Sigmoid colon (tissue), 6 donors: ENCODE measurements at regions not wholly inside any gene's neighbourhood (a gene's known extent, or its start where the extent isn't known, plus 50 kb on each side); places are given as distances from the start of the nearest gene placed in this dataset.

Experiments used
- DNase-seq: peaks from one replicate; pipeline ENCODE4 v3.0.0-alpha.2; 2019
- H3K27ac ChIP-seq, 4 donors: fragments of 200-600 bp; sonication (generic); one replicate each; pipeline ENCODE4 v1.5.1; 2016 to 2019; ENCODE audit warnings: mild to moderate bottlenecking in 1 of 4
- H3K27me3 ChIP-seq, 3 donors: fragments of 200-600 bp; sonication (generic); one replicate each; pipeline ENCODE4 v1.5.1; 2019; ENCODE audit warnings: mild to moderate bottlenecking in 1 of 3
- H3K36me3 ChIP-seq, 4 donors: fragments of 200-600 bp; sonication (generic); one replicate each; pipeline ENCODE4 v1.5.1; 2016 to 2019
- H3K4me1 ChIP-seq, 4 donors: fragments of 200-600 bp; sonication (generic); one replicate each; pipeline ENCODE4 v1.5.1; 2017 to 2019
- H3K4me3 ChIP-seq, 4 donors: fragments of 200-600 bp; sonication (generic); one replicate each; pipeline ENCODE4 v1.5.1; 2017 to 2019; ENCODE audit warnings: mild to moderate bottlenecking in 2 of 4, moderate library complexity in 1 of 4
- H3K9me3 ChIP-seq, 4 donors: fragments of 200-600 bp in 3 of 4; sonication (generic) in 3 of 4; one replicate each; pipeline versions ENCODE4 v1.5.1 to v1.6.1; 2013 to 2019
- EP300 ChIP-seq, 4 donors: sonication (generic); formaldehyde crosslinking; IDR thresholded peaks; one replicate each; pipeline ENCODE4 v1.6.1; 2017; ENCODE audit warnings: antibody characterized with exemption in 4 of 4
- POLR2A ChIP-seq, 2 donors: fragments of 450-650 bp; IDR thresholded peaks; one replicate each; pipeline ENCODE4 v1.6.1; 2016; ENCODE audit warnings: antibody characterized with exemption in 2 of 2, mild to moderate bottlenecking in 2 of 2, moderate library complexity in 2 of 2
- POLR2AphosphoS5 ChIP-seq, 4 donors: sonication (generic); formaldehyde crosslinking; IDR thresholded peaks; one replicate each; pipeline ENCODE4 v1.6.1; 2017; ENCODE audit warnings: antibody characterized with exemption in 4 of 4
- WGBS, 2 donors: extraction: QIAGEN DNeasy Blood & Tissue Kit; methylation state at CpG; one replicate each; pipeline ENCODE4 v1.1.7; 2013; 5-methylcytosine and 5-hydroxymethylcytosine counted together
- intact Hi-C: fragments of 100-400 bp; cut with DNase I; formaldehyde crosslinking; loops from one replicate; pipeline ENCODE4 v1.15.1; 2023
- TF ChIP-seq, protein P1 (sequence below), 4 experiments: fragments of 450-650 bp in 3 of 4; fragments of 200-600 bp in 1 of 4; IDR thresholded peaks; one replicate each; pipeline ENCODE4 v1.5.1; 2016 to 2019; ENCODE audit warnings: antibody characterized with exemption in 4 of 4, mild to moderate bottlenecking in 3 of 4, moderate library complexity in 2 of 4
- donor health status: healthy with polysubstance abuse.
- donor health status: healthy.

DNA sequence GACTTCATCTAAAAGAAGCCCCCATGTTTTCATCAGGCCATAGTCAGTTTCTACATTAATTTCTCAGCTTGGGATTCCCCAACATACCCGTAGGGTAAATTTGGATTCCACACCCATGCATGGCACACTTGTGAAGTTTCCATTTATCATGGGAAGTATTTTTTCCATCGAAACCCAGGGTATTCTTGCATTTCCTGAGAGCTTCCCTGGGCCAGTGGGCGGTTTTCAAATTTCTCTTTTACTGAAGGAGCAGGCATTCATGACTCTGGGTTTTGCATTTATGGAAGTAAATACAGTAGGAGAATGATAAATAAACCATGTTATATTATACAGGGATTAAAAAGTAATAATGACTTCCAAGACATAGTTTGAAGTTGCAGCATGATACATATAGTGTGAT is 93.0 kb upstream of the MAP3K1 start:
- TF ChIP-seq POLR2A (IDR thresholded peaks at IDR 0.05) (no peak), EP300 (IDR thresholded peaks at IDR 0.05) (no peak), POLR2AphosphoS5 (IDR thresholded peaks at IDR 0.05) (no peak)
- TF ChIP-seq, protein P1, sequence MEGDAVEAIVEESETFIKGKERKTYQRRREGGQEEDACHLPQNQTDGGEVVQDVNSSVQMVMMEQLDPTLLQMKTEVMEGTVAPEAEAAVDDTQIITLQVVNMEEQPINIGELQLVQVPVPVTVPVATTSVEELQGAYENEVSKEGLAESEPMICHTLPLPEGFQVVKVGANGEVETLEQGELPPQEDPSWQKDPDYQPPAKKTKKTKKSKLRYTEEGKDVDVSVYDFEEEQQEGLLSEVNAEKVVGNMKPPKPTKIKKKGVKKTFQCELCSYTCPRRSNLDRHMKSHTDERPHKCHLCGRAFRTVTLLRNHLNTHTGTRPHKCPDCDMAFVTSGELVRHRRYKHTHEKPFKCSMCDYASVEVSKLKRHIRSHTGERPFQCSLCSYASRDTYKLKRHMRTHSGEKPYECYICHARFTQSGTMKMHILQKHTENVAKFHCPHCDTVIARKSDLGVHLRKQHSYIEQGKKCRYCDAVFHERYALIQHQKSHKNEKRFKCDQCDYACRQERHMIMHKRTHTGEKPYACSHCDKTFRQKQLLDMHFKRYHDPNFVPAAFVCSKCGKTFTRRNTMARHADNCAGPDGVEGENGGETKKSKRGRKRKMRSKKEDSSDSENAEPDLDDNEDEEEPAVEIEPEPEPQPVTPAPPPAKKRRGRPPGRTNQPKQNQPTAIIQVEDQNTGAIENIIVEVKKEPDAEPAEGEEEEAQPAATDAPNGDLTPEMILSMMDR (IDR thresholded peaks at IDR 0.05): no peak

DNA sequence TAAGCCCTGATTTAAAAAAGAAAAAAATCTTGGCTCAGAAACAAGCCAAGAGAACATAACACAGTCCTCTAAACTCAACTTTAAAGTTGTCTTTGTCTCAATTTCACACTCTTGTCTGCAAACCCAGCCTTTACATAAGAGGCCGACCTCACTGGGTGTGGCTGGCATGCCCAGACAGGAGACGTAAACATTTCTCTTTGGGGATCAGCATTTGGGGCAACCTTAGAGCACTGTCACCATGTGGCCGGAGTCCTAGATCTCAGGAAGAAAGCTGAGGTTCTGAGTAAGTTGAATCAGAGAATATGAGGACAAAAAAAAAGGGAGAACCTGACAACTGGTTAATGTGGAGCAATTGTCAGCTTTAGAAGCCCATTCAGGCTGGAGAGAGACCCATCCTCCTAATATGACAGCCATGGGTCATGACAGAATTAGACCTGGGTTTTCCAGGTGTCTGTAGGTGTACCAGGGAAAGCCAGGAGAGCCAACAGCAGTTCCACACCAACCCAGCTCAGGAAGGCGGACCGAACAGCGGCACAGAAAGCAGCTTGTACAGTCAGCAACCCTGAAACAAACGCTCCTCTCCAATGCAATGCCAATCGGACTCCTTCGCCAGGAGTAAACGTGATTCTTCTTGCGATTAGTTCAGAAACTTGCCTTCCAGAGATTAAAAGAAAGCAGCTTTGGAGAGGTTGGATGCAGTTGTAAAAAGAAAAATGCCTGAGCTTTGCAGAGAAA is 97.9 kb upstream of the MAP3K1 start:
- Histone ChIP-seq H3K4me3 (no peak overlapping the region), H3K4me1 (no peaks in the 10 kb centered on the region), H3K27me3 (no peaks in the 10 kb centered on the region), H3K9me3 (no peaks in the 10 kb centered on the region), H3K27ac (no peak overlapping the region), H3K36me3 (no peaks in the 10 kb centered on the region)
- no peak for DNase-seq
- intact Hi-C loops: no loop called here
- TF ChIP-seq EP300 (IDR thresholded peaks at IDR 0.05) (no peak), POLR2AphosphoS5 (IDR thresholded peaks at IDR 0.05) (no peak), POLR2A (IDR thresholded peaks at IDR 0.05) (no peak)
- TF ChIP-seq, protein P1 (IDR thresholded peaks at IDR 0.05): no peak
- 78 to 84% methylated on average over 11 of the region's 11 CpGs for WGBS, 2 donors

More for the DNA sequence above, 93.0 kb upstream of the MAP3K1 start:
- intact Hi-C loops: no loop called here
- DNase-seq: no peak
- Histone ChIP-seq H3K36me3 (no peaks in the 10 kb centered on the region), H3K4me1 (no peaks in the 10 kb centered on the region), H3K4me3 (no peak overlapping the region), H3K9me3 (no peaks in the 10 kb centered on the region), H3K27me3 (no peaks in the 10 kb centered on the region), H3K27ac (no peak overlapping the region)
- 73 to 85% methylated on average over 3 of the region's 3 CpGs for WGBS, 2 donors

DNA sequence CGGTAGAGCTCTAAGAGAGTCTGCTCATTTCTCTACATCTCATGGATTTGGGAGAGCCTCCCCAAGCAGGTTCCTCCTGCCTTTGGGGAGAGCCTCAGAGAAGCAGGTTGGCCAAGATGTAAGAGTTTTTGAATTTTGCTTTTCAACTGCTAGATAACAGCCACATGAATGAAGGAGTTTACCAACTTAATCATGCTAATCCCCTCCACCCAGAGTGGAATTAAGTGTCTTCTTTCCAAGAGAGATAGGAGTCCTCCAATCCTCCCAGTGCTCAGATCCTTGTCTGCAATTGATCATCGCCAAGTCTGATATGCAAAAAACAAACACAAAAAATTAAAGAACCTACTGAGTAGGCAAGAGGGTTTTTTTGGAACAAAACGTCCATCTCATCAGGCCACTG is 99.4 kb upstream of the MAP3K1 start:
- Histone ChIP-seq H3K27me3 (no peaks in the 10 kb centered on the region), H3K4me3 (no peak overlapping the region), H3K27ac (no peak overlapping the region), H3K4me1 (no peaks in the 10 kb centered on the region), H3K9me3 (no peaks in the 10 kb centered on the region), H3K36me3 (no peaks in the 10 kb centered on the region)
- DNase-seq: no peak
- WGBS, 2 donors: 93 to 97% methylated on average over 3 of the region's 3 CpGs
- TF ChIP-seq POLR2AphosphoS5 (IDR thresholded peaks at IDR 0.05) (no peak), POLR2A (IDR thresholded peaks at IDR 0.05) (no peak), EP300 (IDR thresholded peaks at IDR 0.05) (no peak)
- TF ChIP-seq, protein P1 (IDR thresholded peaks at IDR 0.05): no peak
- intact Hi-C loops: no loop called here

DNA sequence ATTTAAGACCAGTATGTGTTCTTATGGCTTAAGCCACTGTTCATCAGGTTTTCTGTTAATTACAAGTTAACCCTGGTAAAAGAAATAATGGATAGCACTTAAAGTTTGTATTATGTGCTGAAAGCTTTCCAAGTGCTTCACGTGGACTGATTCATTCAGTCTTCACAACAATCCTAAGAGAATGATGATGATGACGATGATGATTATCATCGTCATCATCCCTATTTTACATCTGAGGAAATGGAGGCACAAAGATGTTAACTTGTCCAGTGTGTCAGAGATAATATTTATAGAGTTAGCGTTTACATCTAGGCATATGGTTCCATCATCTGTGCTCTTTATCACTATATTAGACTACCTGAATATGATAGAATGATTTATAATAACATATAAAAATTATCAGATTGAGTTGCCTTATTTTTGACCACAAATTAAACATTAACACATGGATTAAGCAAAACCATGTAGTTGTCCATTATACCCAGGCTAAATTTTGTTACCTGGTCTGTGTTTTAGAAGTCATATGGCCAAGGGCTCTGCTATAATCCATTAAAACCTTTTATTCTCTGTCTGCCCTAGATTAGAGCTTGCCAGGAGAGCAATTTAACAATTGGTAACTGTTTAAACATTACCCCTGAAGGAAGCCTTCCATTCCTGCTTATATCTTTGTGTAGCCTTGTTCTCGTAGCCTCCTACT is 102.3 kb upstream of the MAP3K1 start:
- TF ChIP-seq POLR2A (IDR thresholded peaks at IDR 0.05): no peak
- TF ChIP-seq, protein P1 (IDR thresholded peaks at IDR 0.05): no peak
- no peak for TF ChIP-seq POLR2AphosphoS5 (IDR thresholded peaks at IDR 0.05)
- TF ChIP-seq EP300 (IDR thresholded peaks at IDR 0.05): no peak
- Histone ChIP-seq H3K36me3 (no peaks in the 10 kb centered on the region), H3K4me3 (no peak overlapping the region), H3K27me3 (no peaks in the 10 kb centered on the region), H3K9me3 (no peaks in the 10 kb centered on the region), H3K4me1 (no peaks in the 10 kb centered on the region), H3K27ac (no peak overlapping the region)
- WGBS, 2 donors: 55 to 66% methylated on average over 5 of the region's 5 CpGs
- no peak for DNase-seq
- intact Hi-C loops: no loop called here
